Peyer's patch (tissue), 4 donors: ENCODE measurements at regions not wholly inside any gene's neighbourhood (a gene's known extent, or its start where the extent isn't known, plus 50 kb on each side); places are given as distances from the start of the nearest gene placed in this dataset.

Experiments used
- POLR2A ChIP-seq, 2 donors: fragments of 450-650 bp; IDR thresholded peaks; one replicate each; pipeline ENCODE4 v1.5.1; 2017; ENCODE audit warnings: antibody characterized with exemption in 2 of 2, mild to moderate bottlenecking in 2 of 2, moderate library complexity in 2 of 2
- TF ChIP-seq, protein P1 (sequence below), 6 experiments: fragments of 450-650 bp in 4 of 6; fragments of 200-600 bp in 2 of 6; sonication (generic) in 1 of 6; IDR thresholded peaks; one replicate each; pipeline ENCODE4 v1.5.1; 2017 to 2019; ENCODE audit warnings: antibody characterized with exemption in 6 of 6, mild to moderate bottlenecking in 3 of 6, moderate library complexity in 1 of 6

GRCh38 chr12:58557171-58557570 is 363.1 kb downstream of the LRIG3 start:
- no peak for TF ChIP-seq POLR2A (IDR thresholded peaks at IDR 0.05)
- TF ChIP-seq, protein P1, sequence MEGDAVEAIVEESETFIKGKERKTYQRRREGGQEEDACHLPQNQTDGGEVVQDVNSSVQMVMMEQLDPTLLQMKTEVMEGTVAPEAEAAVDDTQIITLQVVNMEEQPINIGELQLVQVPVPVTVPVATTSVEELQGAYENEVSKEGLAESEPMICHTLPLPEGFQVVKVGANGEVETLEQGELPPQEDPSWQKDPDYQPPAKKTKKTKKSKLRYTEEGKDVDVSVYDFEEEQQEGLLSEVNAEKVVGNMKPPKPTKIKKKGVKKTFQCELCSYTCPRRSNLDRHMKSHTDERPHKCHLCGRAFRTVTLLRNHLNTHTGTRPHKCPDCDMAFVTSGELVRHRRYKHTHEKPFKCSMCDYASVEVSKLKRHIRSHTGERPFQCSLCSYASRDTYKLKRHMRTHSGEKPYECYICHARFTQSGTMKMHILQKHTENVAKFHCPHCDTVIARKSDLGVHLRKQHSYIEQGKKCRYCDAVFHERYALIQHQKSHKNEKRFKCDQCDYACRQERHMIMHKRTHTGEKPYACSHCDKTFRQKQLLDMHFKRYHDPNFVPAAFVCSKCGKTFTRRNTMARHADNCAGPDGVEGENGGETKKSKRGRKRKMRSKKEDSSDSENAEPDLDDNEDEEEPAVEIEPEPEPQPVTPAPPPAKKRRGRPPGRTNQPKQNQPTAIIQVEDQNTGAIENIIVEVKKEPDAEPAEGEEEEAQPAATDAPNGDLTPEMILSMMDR (IDR thresholded peaks at IDR 0.05), result no peak
